Colonic mucosa (tissue), 4 donors: ENCODE measurements at regions not wholly inside any gene's neighbourhood (a gene's known extent, or its start where the extent isn't known, plus 50 kb on each side); places are given as distances from the start of the nearest gene placed in this dataset.

Source experiments
- DNase-seq: peaks from one replicate; pipeline ENCODE4 v3.0.0-alpha.2; 2020
- H3K27ac ChIP-seq: fragments of 200-600 bp; one replicate; pipeline ENCODE4 v1.8.0; 2021
- H3K27me3 ChIP-seq: fragments of 200-600 bp; one replicate; pipeline ENCODE4 v1.8.0; 2021
- H3K36me3 ChIP-seq: fragments of 200-600 bp; one replicate; pipeline ENCODE4 v1.8.0; 2021
- H3K4me1 ChIP-seq: fragments of 200-600 bp; one replicate; pipeline ENCODE4 v1.8.0; 2021; ENCODE audit warnings: mild to moderate bottlenecking
- H3K4me3 ChIP-seq: fragments of 200-600 bp; one replicate; pipeline ENCODE4 v1.8.0; 2021
- H3K9ac ChIP-seq, 2 donors: one replicate each; pipeline ENCODE4 v1.7.0; 2013; ENCODE audit warnings: control low read depth in 2 of 2, low read depth in 2 of 2, low read length in 2 of 2
- H3K9me3 ChIP-seq: fragments of 200-600 bp; one replicate; pipeline ENCODE4 v1.8.0; 2021
- CTCF ChIP-seq: fragments of 200-600 bp; IDR thresholded peaks from one replicate; pipeline ENCODE4 v1.8.0; 2022; ENCODE audit warnings: antibody characterized with exemption, mild to moderate bottlenecking
- intact Hi-C: fragments of 100-400 bp; cut with DNase I; formaldehyde crosslinking; loops from one replicate; pipeline ENCODE4 v1.14.1; 2022
- donor health status: healthy.
- donor health status: DM: no; HTN: no; CAD: no.
- donor health status: DM: no; HTN: no; CAD: no.

- no peaks in the 10 kb centered on the region for H3K9me3 ChIP-seq
- no peak overlapping the region for H3K9ac ChIP-seq
- no peaks in the 10 kb centered on the region for H3K4me1 ChIP-seq
- intact Hi-C loops = no loop called here
- no peak overlapping the region for H3K4me3 ChIP-seq
- no peak overlapping the region for H3K27ac ChIP-seq
- H3K27me3 ChIP-seq = no peaks in the 10 kb centered on the region
- H3K36me3 ChIP-seq = no peaks in the 10 kb centered on the region
- no peak for DNase-seq
- no peak for TF ChIP-seq CTCF
These were observed 779.3 kb upstream of the MIR17HG start for GRCh38 chr13:90568165-90568564.

DNA sequence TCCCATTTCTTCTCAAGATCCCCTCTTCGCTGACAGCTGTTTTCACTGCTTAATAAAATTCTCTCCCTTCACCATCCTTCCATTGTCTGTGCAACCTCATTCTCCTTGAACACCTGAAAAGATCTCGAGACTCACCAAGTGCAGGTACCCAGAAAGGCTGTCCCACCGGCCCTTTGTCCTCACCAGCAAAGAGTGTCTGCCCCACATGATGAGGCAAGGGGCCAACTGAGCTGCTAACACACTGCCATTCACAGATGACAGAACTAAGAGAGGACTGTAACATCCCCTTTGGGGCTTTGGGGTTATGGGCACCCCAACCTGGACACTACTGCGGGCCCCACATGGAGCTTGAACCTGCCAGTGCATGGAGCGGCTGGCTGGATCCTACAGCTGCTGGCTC is 771.4 kb upstream of the MIR17HG start:
- Histone ChIP-seq H3K4me1 (no peaks in the 10 kb centered on the region), H3K27me3 (no peaks in the 10 kb centered on the region), H3K9ac (no peak overlapping the region), H3K9me3 (no peaks in the 10 kb centered on the region), H3K36me3 (no peaks in the 10 kb centered on the region), H3K27ac (no peak overlapping the region), H3K4me3 (no peak overlapping the region)
- intact Hi-C loops = no loop called here
- no peak for TF ChIP-seq CTCF
- no peak for DNase-seq

GRCh38 chr13:90577726-90578125 is 769.8 kb upstream of the MIR17HG start:
- no peak for TF ChIP-seq CTCF
- intact Hi-C loops = no loop called here
- DNase-seq = no peak
- Histone ChIP-seq H3K27ac (no peak overlapping the region), H3K9me3 (no peaks in the 10 kb centered on the region), H3K4me1 (no peaks in the 10 kb centered on the region), H3K9ac (no peak overlapping the region), H3K27me3 (no peaks in the 10 kb centered on the region), H3K36me3 (no peaks in the 10 kb centered on the region), H3K4me3 (no peak overlapping the region)

DNA sequence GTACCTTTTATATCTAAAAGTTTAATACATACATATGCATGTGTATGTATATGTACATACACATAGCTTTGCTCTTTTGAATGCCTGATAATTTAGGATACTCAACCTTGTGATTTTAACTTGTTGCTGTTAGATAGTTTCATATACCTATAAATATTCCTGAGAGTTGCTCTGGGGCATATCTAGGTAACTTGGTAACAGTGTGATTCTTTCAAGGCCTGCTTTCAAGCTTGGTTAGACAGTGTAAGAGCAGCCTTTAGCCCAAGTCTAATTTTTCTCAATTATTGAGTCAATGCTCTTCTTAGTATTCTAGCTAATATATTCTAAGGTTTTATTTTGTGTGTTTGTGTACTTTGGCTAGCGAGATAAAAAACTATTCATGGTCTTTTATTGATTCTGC is 762.1 kb upstream of the MIR17HG start:
- H3K4me3 ChIP-seq = no peak overlapping the region
- intact Hi-C loops = no loop called here
- no peaks in the 10 kb centered on the region for H3K27me3 ChIP-seq
- TF ChIP-seq CTCF = no peak
- no peaks in the 10 kb centered on the region for H3K4me1 ChIP-seq
- no peak for DNase-seq
- H3K9me3 ChIP-seq = no peaks in the 10 kb centered on the region
- no peak overlapping the region for H3K27ac ChIP-seq
- H3K36me3 ChIP-seq = no peaks in the 10 kb centered on the region
- H3K9ac ChIP-seq = no peak overlapping the region

DNA sequence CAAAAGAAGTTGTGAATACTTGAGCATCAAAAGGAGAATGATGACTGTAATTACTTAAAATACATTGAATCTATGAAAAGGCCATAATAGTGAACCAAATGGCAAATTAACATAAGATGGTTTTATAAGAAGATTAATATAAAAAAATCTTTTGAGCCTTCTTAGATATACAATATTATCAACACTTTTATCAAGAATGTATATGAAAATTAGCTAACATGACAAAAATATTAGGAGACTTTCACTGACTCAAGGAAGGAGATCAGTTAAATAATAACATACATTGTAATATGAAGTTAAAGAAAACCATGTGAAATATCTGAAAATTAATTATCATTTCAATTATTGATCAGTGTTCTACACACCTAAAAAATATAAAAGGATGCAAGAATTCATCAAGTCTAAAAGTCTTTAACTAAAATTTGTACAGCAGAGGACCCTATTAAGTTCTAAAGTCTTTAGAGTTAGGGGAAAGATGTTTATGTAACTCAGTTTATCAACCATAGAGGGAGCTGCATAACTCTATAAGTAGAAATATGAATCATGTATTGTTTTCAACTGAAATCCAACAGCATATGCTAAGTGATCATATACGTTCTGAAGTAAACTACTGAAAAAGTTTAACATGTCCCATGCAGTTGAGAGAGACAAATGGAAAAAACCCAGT is 756.1 kb upstream of the MIR17HG start:
- no peak overlapping the region for H3K4me3 ChIP-seq
- H3K4me1 ChIP-seq = no peaks in the 10 kb centered on the region
- H3K27me3 ChIP-seq = no peaks in the 10 kb centered on the region
- H3K27ac ChIP-seq = no peak overlapping the region
- TF ChIP-seq CTCF = no peak
- no peak for DNase-seq
- no peaks in the 10 kb centered on the region for H3K36me3 ChIP-seq
- no peak overlapping the region for H3K9ac ChIP-seq
- intact Hi-C loops = no loop called here
- H3K9me3 ChIP-seq = no peaks in the 10 kb centered on the region

DNA sequence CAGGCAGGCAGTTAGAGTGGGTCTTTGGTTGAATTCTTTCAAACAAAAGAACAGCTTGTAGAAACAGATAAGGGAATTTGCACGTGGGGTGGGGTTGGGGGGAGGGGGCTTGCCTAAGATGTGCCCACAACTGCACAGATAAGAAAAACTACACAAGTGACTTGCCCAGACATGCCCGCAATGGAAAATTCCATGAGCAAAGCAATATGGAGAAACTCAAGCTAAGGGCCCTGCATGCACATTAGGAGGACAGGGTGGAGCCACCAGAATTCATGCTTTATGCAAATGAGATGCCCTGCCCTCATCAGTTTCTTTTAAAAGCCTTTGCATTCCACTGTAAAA is 755.6 kb upstream of the MIR17HG start:
- DNase-seq = no peak
- Histone ChIP-seq H3K36me3 (no peaks in the 10 kb centered on the region), H3K27ac (no peak overlapping the region), H3K9me3 (no peaks in the 10 kb centered on the region), H3K4me1 (no peaks in the 10 kb centered on the region), H3K27me3 (no peaks in the 10 kb centered on the region), H3K9ac (no peak overlapping the region), H3K4me3 (no peak overlapping the region)
- no peak for TF ChIP-seq CTCF
- intact Hi-C loops = no loop called here
